Islet of Langerhans (tissue), 1 donor: ENCODE measurements at regions not wholly inside any gene's neighbourhood (a gene's known extent, or its start where the extent isn't known, plus 50 kb on each side); places are given as distances from the start of the nearest gene placed in this dataset.

ENCODE experiments used
- FAIRE-seq: peaks from one replicate; lab custom pipeline; 2011; peaks lifted over from hg19 to GRCh38; lab: Jason Lieb, UNC

GRCh38 chr13:91181892-91182291, 165.6 kb upstream of the MIR17HG start:
- no peak for FAIRE-seq

DNA sequence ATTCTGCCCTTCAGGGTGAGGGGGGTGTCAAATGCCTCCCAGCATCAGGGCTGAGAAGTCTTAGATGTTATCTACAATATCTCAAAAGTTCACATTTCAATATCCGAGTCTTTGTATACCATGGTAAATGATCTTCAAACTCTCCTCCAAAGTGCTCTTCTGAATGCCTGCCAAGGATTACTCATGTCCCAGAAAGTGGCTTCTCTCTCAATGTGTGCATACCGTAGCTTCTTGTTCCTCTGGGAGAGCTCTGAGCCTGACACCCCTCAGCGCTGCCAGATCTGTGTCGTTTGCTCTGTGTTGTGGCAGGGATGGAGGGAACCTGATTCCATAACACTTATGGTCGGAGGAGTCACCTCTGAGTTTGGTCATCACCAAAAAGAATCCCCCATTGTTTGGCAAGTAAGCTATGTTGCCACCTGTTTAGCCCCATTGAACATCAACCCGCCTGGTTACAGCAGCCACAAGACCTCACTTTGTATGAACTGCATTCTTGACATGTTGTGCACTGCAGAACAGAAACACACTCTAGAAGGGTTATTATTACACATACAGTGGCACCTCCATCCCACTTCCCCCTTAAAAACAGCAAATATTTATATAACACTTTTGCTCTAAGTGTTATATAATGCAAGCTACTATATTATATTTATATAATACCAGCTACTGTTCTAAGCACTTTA, 163.1 kb upstream of the MIR17HG start:
- FAIRE-seq: no peak

DNA sequence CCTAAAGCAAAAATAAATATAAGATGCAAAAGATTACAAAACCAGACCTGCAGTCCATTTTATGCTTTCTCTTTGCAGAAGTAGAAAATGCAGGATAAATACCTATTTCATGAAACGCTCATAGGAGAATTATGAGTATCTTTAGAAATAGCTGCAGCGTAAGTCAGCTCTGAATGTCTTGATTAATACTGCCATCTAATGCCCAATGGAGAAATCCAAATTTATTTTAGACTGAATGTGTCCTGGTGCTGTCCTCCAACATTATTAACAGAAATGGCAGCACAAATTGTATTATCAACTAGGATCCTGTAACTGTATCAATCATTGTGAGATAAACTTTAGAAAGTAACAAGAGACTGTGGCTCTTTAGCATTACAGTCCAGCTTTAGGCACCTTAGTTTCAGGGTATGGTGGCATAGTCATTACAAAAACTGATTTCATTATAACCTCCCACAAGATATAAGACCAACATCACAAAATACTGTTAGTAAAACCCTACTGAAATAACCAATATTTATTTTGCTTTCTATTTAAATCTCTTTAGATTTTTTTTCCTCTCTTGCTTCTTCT, 162.1 kb upstream of the MIR17HG start:
- peak; percentile 98 for FAIRE-seq

- no peak for FAIRE-seq
Measured at GRCh38 chr13:91187522-91187921, 160.0 kb upstream of the MIR17HG start.

DNA sequence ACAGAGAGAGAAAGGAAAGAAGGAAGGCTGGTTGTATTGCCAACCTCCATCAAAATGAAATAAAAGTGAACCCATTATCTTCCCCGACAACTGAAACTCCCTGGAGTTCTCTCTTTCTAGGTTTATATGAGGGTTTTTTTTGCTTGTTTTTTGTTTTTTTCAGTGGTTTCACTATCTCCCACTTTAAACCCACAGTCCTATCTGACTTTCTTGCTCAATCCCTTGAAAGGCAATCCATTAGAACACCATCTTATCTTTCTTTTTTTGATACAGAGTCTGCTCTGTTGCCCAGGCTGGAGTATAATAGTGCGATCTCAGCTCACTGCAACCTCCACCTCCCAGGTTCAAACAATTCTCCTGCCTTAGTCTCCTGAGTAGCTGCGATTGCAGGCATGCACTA, 158.0 kb upstream of the MIR17HG start:
- FAIRE-seq: no peak

- FAIRE-seq: no peak
Measured at GRCh38 chr13:91193358-91193757, 154.1 kb upstream of the MIR17HG start.

GRCh38 chr13:91195789-91196188, 151.7 kb upstream of the MIR17HG start:
- FAIRE-seq: no peak

DNA sequence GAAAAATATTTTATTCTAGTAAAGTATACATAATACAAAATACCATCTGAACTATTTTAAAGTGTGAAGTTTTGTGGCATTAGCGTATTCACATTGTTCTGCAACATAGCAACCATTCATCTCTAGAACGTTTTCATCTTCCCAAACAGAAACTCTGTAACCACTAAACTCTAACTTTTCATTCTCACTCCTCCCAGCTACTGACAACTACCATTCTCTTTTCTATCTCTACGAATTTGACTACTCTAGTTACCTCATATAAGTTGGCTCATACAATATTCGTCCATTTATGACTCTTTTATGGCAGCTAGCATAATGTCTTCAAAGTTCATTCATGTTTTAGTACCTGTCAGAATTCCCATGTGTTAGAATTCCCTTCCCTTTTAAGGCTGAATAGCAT, 150.5 kb upstream of the MIR17HG start:
- no peak for FAIRE-seq

DNA sequence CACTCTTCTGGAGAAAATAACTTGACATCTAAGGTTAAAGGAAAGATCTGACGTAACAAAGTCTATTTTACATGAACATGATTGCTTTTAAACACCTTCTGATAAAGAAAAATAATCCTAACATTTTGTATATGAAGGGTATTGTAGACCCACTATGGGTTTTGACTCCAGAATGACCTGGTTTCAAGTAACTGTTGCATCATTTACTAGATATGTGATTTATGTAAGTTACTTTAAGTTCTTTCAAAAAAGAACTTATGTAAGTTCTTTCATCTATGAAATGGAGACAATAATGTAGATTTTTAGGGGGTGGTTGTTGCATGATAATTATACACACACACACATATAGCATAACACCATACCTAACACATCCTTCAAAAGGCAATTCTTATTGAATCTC, 147.6 kb upstream of the MIR17HG start:
- FAIRE-seq: no peak

- no peak for FAIRE-seq
Measured at GRCh38 chr13:91200486-91200885, 147.0 kb upstream of the MIR17HG start.

DNA sequence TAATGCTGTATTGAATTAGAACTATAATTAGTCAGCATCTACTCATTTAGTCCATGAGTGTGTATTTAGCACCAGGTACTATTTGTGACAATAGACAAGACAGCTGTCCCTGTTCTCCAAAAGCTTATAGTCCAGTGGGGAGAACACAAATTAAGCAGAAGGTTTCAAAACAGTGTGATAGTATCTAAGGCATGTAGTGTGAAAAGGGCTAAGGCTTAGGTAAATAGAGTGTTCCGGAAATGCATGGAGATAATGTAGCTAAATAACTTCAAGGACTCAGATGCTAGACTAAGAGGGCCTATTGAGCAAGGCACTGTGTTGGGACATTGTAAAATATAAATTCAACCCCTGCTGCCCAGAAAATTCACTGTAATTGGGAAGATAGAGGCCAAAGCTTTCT, 144.1 kb upstream of the MIR17HG start:
- FAIRE-seq: no peak

- no peak for FAIRE-seq
Measured at GRCh38 chr13:91207261-91207660, 140.2 kb upstream of the MIR17HG start.

DNA sequence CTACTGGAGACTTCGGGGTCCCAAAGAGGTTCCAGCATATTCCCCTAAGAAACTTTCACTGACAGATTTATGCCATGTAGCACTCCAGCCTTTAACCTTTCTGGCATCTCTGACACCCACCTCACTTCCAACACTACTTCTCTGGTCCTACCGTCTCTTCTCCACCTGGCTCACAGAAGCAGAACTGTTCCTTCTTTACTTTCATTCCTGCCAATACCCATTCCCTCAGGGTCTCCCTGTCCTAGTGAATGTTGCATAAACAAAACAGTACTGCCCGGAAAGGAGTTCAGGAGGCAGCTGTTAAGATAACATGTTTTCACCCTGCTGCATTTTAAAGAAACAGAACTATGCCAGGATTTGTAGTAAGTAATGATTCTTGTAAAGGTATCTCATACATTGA, 136.0 kb upstream of the MIR17HG start:
- no peak for FAIRE-seq

DNA sequence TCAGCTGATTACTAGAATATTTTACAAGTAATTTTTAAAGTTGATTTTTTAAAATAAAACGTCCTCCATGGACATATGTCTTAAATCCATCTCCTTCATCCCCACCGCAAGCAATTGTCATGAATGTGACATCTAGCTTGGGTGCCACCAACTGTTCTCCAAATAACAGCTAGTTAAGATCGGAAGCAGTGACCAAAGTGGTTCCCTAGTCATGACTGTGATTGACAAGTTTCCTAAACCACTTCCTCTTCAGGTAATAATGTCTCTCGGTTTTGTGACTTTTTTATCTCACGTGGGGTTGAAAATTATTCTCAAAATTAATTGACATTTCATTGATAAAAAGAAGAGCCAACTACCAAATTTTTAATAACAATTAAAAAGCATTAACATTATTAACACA, 135.3 kb upstream of the MIR17HG start:
- FAIRE-seq: no peak

DNA sequence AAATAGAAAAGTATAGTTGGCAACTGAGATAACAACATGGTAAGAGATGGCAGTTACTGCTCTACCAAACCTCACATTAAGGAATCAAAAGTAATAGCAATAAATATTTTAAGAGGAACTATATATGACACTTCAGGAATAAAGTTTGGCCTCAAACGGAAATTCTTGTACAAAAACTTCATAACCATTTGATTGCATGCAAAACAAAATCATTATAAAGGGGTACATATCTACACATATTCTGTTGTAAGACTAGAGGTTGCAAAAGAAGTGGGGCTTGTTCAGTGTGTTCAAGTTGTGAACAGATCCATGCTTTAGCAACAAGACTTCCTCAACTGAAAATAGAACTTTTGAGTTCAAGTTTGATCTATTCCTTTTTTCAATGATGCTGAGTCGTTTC, 133.5 kb upstream of the MIR17HG start:
- no peak for FAIRE-seq

- no peak for FAIRE-seq
Measured at GRCh38 chr13:91216928-91217700, 130.4 kb upstream of the MIR17HG start.

GRCh38 chr13:91219201-91219600, 128.3 kb upstream of the MIR17HG start:
- FAIRE-seq: no peak

DNA sequence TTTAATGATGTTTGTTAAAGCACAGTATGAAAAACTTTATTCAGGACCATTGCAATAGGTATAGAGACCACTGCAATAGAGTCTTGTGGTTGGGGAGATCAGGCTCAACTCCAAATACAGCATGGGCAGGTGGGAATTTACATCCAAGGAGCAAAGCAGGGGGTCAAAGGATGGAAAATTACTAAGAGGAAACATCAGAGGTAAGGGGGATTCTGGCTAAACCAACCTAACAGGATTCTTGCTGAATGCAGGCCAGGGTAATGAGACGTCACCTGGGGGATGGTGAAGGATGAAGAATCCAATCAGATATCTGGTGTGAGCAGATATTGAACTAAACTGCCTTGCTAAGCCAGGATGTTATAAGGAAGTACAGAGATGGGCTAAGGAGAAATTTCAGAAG, 126.6 kb upstream of the MIR17HG start:
- no peak for FAIRE-seq

- no peak for FAIRE-seq
Measured at GRCh38 chr13:91228108-91228507, 119.4 kb upstream of the MIR17HG start.

DNA sequence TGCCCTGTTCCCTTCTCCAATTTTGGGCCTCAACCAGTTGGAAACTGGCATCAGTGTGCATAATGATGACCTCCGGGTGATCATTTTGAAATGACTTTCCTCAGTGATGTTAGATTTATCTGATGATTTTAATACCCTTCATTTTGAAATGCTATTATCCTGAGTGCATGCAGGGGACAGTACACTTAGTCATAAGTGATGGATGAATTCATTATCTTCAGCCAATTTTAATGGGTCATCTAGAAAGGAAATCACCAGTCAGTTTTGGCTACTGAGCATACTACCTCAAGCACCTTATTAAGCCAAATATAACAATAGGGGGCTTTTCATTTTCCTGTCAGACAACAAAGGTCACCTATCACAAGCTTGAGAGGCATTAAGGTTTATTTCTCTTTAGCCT, 118.5 kb upstream of the MIR17HG start:
- no peak for FAIRE-seq

DNA sequence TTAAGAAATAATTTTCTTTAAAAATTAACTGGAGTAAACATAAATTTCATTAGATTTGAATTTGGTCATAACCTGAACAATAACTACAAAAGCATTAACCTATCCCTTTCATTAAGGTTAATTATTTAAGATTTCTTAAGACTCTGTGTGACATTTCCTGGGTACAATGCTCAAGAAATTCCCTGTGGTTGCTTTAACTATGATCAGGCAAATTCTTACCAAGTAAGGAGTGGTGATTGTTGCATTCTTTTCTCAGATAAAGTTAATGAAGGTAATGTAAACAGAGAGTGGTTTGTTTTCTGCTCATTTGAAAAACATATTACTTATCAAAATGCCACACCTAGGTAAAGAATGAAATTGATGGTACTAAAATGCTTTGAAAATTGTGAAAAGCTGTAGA, 114.8 kb upstream of the MIR17HG start:
- FAIRE-seq: no peak

GRCh38 chr13:91233291-91233690, 114.2 kb upstream of the MIR17HG start:
- no peak for FAIRE-seq

DNA sequence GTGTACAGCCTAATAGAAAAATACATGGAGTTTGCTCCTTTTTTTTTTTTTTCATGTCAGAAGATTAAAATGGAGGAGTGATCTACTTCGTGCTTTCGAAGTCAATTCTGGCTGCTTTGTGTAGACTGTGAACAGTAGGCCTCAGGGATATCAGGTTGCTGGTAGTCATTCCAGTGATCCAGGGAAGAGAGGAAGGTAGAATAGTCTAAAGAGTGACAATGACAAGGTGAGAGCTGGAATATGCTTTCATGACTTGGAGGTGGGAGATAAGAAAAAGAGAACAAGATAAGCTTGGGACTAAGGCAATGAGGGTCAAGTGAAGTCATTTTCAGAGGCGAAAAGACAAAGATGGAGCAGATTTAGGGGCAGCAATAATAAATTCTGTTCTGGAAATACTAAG, 111.3 kb upstream of the MIR17HG start:
- FAIRE-seq: no peak

DNA sequence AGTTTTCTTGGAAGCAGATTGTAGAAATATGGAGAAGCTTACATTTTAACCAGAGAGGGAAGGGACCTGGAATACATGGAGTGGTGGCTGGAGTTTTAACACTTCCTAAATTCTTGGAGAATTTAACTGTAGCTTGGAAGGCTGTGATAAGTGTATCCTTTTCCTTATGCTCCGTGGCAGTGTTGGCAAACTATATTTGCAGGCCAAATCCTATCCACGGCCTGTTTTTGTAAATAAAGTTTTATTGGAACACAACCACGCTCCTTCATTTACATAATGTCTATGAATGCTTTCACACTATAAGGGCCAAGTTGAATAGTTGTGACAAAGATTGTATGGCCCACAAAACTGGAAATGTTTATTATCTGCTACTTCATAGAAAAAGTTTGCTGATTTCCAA, 110.6 kb upstream of the MIR17HG start:
- no peak for FAIRE-seq
